Hypothalamus (tissue), 51 donors: ENCODE measurements at regions not wholly inside any gene's neighbourhood (a gene's known extent, or its start where the extent isn't known, plus 50 kb on each side); places are given as distances from the start of the nearest gene placed in this dataset.
"Not testable (repeated sequence)": the region's sequence is repeated elsewhere in the genome, so short reads cannot be mapped to it uniquely, and the experiment has no call there.

Experiments used
- DNase-seq, 51 donors: peaks; one replicate each; lab custom pipeline; 2025; lab: John Stamatoyannopoulos, UW

- DNase-seq = not testable (repeated sequence)
These were observed 65.5 kb upstream of the SEC22B start for GRCh38 chr1:120241868-120242267.

DNA sequence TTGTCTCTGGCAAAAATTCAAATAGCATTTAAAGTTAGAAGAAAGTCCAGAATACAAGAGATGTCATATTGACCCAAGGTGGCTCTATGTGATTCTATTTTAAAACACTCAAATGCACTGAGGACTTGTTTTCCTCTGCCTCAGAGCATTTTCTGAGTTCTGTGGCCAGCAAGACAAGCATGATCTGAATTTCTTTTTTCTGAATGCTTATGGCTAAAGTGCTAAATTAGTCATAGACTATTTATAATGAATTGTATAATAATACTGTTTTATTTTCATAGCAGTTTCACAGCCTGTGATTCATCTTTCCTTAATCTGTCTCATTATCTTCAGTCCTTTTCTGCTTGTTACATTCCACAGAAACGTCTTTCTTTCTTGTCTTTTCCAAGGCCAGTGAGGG, 63.9 kb upstream of the SEC22B start:
- DNase-seq = not testable (repeated sequence)

DNA sequence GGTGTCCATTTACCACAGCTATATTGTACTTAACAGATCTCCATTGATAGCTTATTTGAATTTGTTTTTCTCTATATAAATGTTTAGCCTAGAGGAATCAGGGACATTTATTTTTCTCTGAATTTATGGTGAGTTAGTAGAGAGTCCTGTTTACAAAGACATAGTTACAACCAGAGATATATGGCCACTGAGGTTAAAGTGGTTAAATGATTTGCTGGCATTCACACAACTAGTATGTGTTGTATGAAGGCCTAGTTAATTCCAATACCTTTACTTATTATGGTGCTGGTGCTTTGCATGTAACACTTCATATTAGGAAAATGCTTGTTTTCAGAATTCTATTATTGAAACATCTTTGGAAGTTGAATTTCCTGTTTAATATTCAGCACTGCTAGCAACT, 63.0 kb upstream of the SEC22B start:
- not testable (repeated sequence) for DNase-seq

- not testable (repeated sequence) for DNase-seq
These were observed 62.5 kb upstream of the SEC22B start for GRCh38 chr1:120238867-120239266.

- DNase-seq = not testable (repeated sequence)
These were observed 57.3 kb upstream of the SEC22B start for GRCh38 chr1:120233661-120234018.

DNA sequence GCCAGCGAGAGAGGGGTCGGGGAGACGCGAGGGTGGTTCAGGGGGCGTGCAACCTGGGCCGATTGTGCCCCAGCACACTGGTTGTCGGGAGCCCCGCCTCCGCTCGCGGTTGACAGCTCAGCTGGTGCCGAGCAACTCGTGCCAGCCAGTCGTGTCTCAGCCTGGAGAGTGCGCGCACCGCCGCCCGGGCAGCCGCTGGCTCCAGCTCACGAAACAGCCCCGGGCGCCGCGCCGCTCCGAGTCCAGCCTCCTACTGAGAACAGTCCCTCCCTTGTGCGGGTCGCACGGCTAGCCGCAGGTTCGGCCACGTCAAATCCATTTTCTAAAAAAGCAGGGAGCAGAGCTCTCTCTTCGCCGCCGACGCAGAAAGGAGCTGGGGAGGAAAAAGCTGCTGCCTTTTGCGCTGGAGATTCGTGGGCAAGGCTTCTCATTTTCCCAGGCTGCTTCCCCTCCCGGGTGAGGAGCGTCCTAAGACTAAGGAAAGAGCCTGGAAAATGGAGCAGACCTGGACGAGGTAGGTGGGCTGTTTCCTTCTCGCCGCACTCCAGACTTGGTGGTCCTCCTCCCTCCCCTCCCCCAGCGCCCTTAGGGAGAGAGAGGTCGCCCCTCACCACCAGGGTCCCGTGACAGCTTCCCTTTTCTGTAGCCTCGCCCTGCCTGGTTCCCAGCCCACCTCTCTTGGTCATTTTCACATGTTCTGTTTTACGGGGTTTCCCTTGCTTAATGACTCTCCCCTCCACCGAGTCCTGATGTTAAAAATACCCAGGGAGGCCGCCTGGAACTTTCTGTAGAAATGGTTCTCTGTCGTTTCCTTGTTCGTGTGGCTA, 56.7 kb upstream of the SEC22B start:
- not testable (repeated sequence) for DNase-seq

DNA sequence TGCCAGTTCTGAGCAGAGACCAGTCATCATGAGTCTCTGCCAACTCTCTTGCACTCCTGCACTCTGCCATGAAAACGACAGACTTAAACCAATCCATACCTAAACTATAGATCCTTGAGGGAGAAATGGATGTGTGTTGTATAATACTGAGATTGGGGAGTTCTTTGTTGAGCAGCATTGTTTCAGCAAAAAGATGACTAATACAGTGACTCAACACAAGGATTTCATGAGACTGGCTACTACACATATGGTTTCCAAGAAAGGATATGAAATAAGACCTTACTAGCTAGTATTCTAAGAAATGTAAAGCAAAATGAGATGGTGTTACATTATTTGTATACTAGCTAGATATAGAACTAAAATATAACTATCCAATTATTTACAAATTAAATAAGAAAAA, 53.5 kb upstream of the SEC22B start:
- DNase-seq = not testable (repeated sequence)
